GM23338 (cell line): ENCODE measurements at regions not wholly inside any gene's neighbourhood (a gene's known extent, or its start where the extent isn't known, plus 50 kb on each side); places are given as distances from the start of the nearest gene placed in this dataset.

Experiments
- CTCF ChIP-seq, 2 experiments: fragments of 200-600 bp in 1 of 2; sonication (generic) in 1 of 2; conservative IDR thresholded peaks; 2 replicates each; pipeline versions ENCODE4 v1.5.1 to v1.6.1; 2016 to 2017; ENCODE audit warnings: antibody characterized with exemption in 2 of 2, low read depth in 2 of 2, mild to moderate bottlenecking in 2 of 2, moderate library complexity in 1 of 2
- EZH2phosphoT487 ChIP-seq: fragments of 200-600 bp; sonication (generic); IDR thresholded peaks from one replicate; pipeline ENCODE4 v1.8.1; 2018; ENCODE audit warnings: antibody characterized with exemption; ENCODE audit not compliant: unreplicated experiment

DNA sequence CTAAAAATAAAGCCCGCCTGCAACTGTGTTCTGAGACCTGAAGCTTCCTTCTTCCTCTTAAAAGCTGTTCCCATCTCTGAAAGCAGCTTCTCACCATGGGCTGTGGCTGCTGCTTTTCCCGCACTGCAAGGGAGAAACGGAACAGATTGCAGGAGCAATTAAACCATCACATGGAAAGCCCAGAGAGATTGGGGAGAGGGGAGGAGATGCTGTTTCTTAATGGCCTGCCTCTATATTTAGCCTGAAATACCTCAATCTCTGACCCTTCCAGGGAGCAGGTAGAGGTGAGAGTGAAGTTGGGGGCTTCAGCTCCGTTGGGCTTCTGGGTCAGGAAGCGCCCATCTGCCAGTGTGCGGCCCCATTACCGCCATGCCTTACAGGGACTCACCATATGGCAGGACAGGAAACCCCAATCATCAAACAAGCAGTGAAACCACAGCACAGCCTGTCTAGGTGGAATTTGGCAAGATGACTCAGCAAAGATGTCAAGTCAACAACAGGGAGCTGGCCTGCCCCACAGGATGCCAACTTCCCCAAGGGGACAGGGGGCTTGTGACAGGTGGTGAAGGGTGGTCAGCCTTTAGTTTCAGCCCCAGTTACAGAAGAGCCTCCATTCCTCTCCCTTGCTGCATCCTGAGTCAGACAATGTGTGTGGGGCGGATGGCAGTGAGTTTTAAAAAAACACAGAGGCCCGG lies 286.6 kb upstream of the CCL2 start:
- TF ChIP-seq CTCF (conservative IDR thresholded peaks at IDR 0.05; ENCODE audit: low read depth in 2 of 2) = no peak
- no peak for TF ChIP-seq EZH2phosphoT487
